ENCODE measurements at regions not wholly inside any gene's neighbourhood (a gene's known extent, or its start where the extent isn't known, plus 50 kb on each side); places are given as distances from the start of the nearest gene placed in this dataset.
A peak's percentile ranks its signal among the peaks of the same experiment; 100 is the strongest.

GRCh38 chrX:39855748-39856129 is 242.0 kb downstream of the BCOR start:
- H3K27me3 Mint-ChIP-seq, result no peaks in the 10 kb centered on the region
- CTCF ChIA-PET, result interaction anchor here (1.7 kb wide), 1 partner anchor 18 kb away, joined by 6 read pairs; no protein-coding TSS in a partner anchor
- H3K4me3 Mint-ChIP-seq, result peak overlapping the region; percentile 84
- DNase-seq, result peak; percentile 83
- H3K4me1 Mint-ChIP-seq, result peaks cover 72% of the 10 kb centered on the region
- H3K36me3 Mint-ChIP-seq, result peaks cover 8% of the 10 kb centered on the region
- H3K9me3 Mint-ChIP-seq, result no peaks in the 10 kb centered on the region
- H3K27ac Mint-ChIP-seq, result peak overlapping the region; percentile 100

GRCh38 chrX:39856472-39857121 is 241.2 kb downstream of the BCOR start:
- CTCF ChIA-PET, result no interaction called here
- no peak overlapping the region for H3K4me3 Mint-ChIP-seq
- no peaks in the 10 kb centered on the region for H3K9me3 Mint-ChIP-seq
- H3K27me3 Mint-ChIP-seq, result no peaks in the 10 kb centered on the region
- H3K27ac Mint-ChIP-seq, result peak overlapping the region; percentile 100
- peaks cover 8% of the 10 kb centered on the region for H3K36me3 Mint-ChIP-seq
- DNase-seq, result no peak
- H3K4me1 Mint-ChIP-seq, result peaks cover 75% of the 10 kb centered on the region

- Mint-ChIP-seq H3K9me3 (no peaks in the 10 kb centered on the region), H3K4me3 (no peak overlapping the region), H3K4me1 (peaks cover 73% of the 10 kb centered on the region), H3K27me3 (no peaks in the 10 kb centered on the region), H3K27ac (peak overlapping the region; percentile 42), H3K36me3 (peaks cover 3% of the 10 kb centered on the region)
- CTCF ChIA-PET, result interaction anchor here (0.8 kb wide), 1 partner anchor 40 kb away, joined by 3 read pairs; no protein-coding TSS in a partner anchor
- peak; percentile 24 for DNase-seq
Observed at GRCh38 chrX:39857780-39858179, 240.0 kb downstream of the BCOR start.

GRCh38 chrX:39859991-39860861 is 237.5 kb downstream of the BCOR start:
- peak; percentile 83 for DNase-seq
- H3K4me3 Mint-ChIP-seq, result peak overlapping the region; percentile 7

GRCh38 chrX:39862963-39863362 is 234.8 kb downstream of the BCOR start:
- Mint-ChIP-seq H3K27ac (no peak overlapping the region), H3K4me1 (peaks cover 36% of the 10 kb centered on the region), H3K9me3 (no peaks in the 10 kb centered on the region), H3K4me3 (no peak overlapping the region), H3K27me3 (peaks cover 7% of the 10 kb centered on the region), H3K36me3 (no peaks in the 10 kb centered on the region)
- DNase-seq, result no peak
- CTCF ChIA-PET, result interaction anchor here (1.0 kb wide), 1 partner anchor 48 kb away, joined by 3 read pairs; no protein-coding TSS in a partner anchor

More at GRCh38 chrX:39859991-39860861, 237.5 kb downstream of the BCOR start:
- Mint-ChIP-seq H3K36me3 (no peaks in the 10 kb centered on the region), H3K27ac (peak overlapping the region; percentile 90), H3K4me1 (peaks cover 51% of the 10 kb centered on the region), H3K27me3 (no peaks in the 10 kb centered on the region), H3K9me3 (no peaks in the 10 kb centered on the region)
- CTCF ChIA-PET, result interaction anchor here (1.2 kb wide), 1 partner anchor 43 kb away, joined by 3 read pairs; no protein-coding TSS in a partner anchor

- no peaks in the 10 kb centered on the region for H3K9me3 Mint-ChIP-seq
- H3K36me3 Mint-ChIP-seq, result no peaks in the 10 kb centered on the region
- DNase-seq, result no peak
- H3K4me1 Mint-ChIP-seq, result peaks cover 38% of the 10 kb centered on the region
- no peak overlapping the region for H3K4me3 Mint-ChIP-seq
- H3K27me3 Mint-ChIP-seq, result peaks cover 14% of the 10 kb centered on the region
- CTCF ChIA-PET, result interaction anchor here (1.2 to 1.7 kb wide), 2 partner anchors 12 to 51 kb away, joined by 3 to 5 read pairs; no protein-coding TSS in a partner anchor
- no peak overlapping the region for H3K27ac Mint-ChIP-seq
Observed at GRCh38 chrX:39866229-39866628, 231.5 kb downstream of the BCOR start.

- Mint-ChIP-seq H3K4me1 (peaks cover 48% of the 10 kb centered on the region), H3K9me3 (no peaks in the 10 kb centered on the region), H3K36me3 (no peaks in the 10 kb centered on the region), H3K27me3 (peaks cover 14% of the 10 kb centered on the region), H3K4me3 (peak overlapping the region; percentile 48), H3K27ac (peak overlapping the region; percentile 84)
- DNase-seq, result peak; percentile 76
- CTCF ChIA-PET, result no interaction called here
Observed at GRCh38 chrX:39869846-39870601, 227.7 kb downstream of the BCOR start.

GRCh38 chrX:39871648-39872047 is 226.1 kb downstream of the BCOR start:
- DNase-seq, result no peak
- CTCF ChIA-PET, result no interaction called here
- H3K9me3 Mint-ChIP-seq, result no peaks in the 10 kb centered on the region
- no peak overlapping the region for H3K4me3 Mint-ChIP-seq
- no peaks in the 10 kb centered on the region for H3K36me3 Mint-ChIP-seq
- peaks cover 14% of the 10 kb centered on the region for H3K27me3 Mint-ChIP-seq
- H3K27ac Mint-ChIP-seq, result no peak overlapping the region
- H3K4me1 Mint-ChIP-seq, result peaks cover 48% of the 10 kb centered on the region

- CTCF ChIA-PET, result interaction anchor here (1.8 kb wide), 1 partner anchor 18 kb away, joined by 6 read pairs; no protein-coding TSS in a partner anchor
- H3K4me1 Mint-ChIP-seq, result peaks cover 49% of the 10 kb centered on the region
Observed at GRCh38 chrX:39873117-39873516, 224.6 kb downstream of the BCOR start.

GRCh38 chrX:39874202-39874816 is 223.4 kb downstream of the BCOR start:
- Mint-ChIP-seq H3K27ac (peak overlapping the region; percentile 28), H3K4me1 (peaks cover 42% of the 10 kb centered on the region), H3K36me3 (no peaks in the 10 kb centered on the region), H3K27me3 (peaks cover 3% of the 10 kb centered on the region), H3K4me3 (no peak overlapping the region), H3K9me3 (no peaks in the 10 kb centered on the region)
- CTCF ChIA-PET, result interaction anchor here (1.2 to 1.8 kb wide), 2 partner anchors 19 to 76 kb away, joined by 3 to 6 read pairs; no protein-coding TSS in a partner anchor
- peak; percentile 63 for DNase-seq

More at GRCh38 chrX:39873117-39873516, 224.6 kb downstream of the BCOR start:
- Mint-ChIP-seq H3K27me3 (peaks cover 6% of the 10 kb centered on the region), H3K9me3 (no peaks in the 10 kb centered on the region), H3K36me3 (no peaks in the 10 kb centered on the region), H3K27ac (no peak overlapping the region), H3K4me3 (no peak overlapping the region)
- DNase-seq, result no peak

- Mint-ChIP-seq H3K27me3 (peaks cover 4% of the 10 kb centered on the region), H3K4me1 (peaks cover 27% of the 10 kb centered on the region), H3K4me3 (no peak overlapping the region), H3K27ac (no peak overlapping the region), H3K9me3 (no peaks in the 10 kb centered on the region), H3K36me3 (no peaks in the 10 kb centered on the region)
- no peak for DNase-seq
- CTCF ChIA-PET, result no interaction called here
Observed at GRCh38 chrX:39875834-39876628, 221.7 kb downstream of the BCOR start.

GRCh38 chrX:39877905-39878304 is 219.9 kb downstream of the BCOR start:
- Mint-ChIP-seq H3K4me1 (peaks cover 20% of the 10 kb centered on the region), H3K9me3 (peaks cover 4% of the 10 kb centered on the region), H3K36me3 (no peaks in the 10 kb centered on the region), H3K27me3 (peaks cover 4% of the 10 kb centered on the region), H3K4me3 (no peak overlapping the region), H3K27ac (no peak overlapping the region)
- CTCF ChIA-PET, result no interaction called here
- no peak for DNase-seq

- Mint-ChIP-seq H3K27me3 (peaks cover 21% of the 10 kb centered on the region), H3K27ac (no peak overlapping the region), H3K4me3 (no peak overlapping the region), H3K36me3 (peaks cover 4% of the 10 kb centered on the region), H3K4me1 (peaks cover 8% of the 10 kb centered on the region), H3K9me3 (peaks cover 13% of the 10 kb centered on the region)
- CTCF ChIA-PET, result no interaction called here
- no peak for DNase-seq
Observed at GRCh38 chrX:39883666-39884065, 214.1 kb downstream of the BCOR start.
